ENCODE measurements at regions not wholly inside any gene's neighbourhood (a gene's known extent, or its start where the extent isn't known, plus 50 kb on each side); places are given as distances from the start of the nearest gene placed in this dataset.

GRCh38 chr1:238811211-238811879 lies 575.0 kb upstream of the CHRM3 start:
- DNase-seq (ENCODE audit: extremely low spot score): no peak

GRCh38 chr1:238790882-238791281 lies 595.5 kb upstream of the CHRM3 start:
- no peak for DNase-seq (ENCODE audit: extremely low spot score)
- TF ChIP-seq CTCF (IDR thresholded peaks at IDR 0.05; ENCODE audit: control extremely low read depth, extremely low read depth, low read depth, missing control alignments): no peak
- POLR2A ChIA-PET: no interaction called here
- CTCF ChIA-PET: no interaction called here

More at GRCh38 chr1:238811211-238811879, 575.0 kb upstream of the CHRM3 start:
- no peak for TF ChIP-seq CTCF (IDR thresholded peaks at IDR 0.05; ENCODE audit: control extremely low read depth, extremely low read depth, low read depth, missing control alignments)
- ChIA-PET CTCF (interaction anchor here (1.1 to 1.4 kb wide), 3 partner anchors 12 to 35 kb away, joined by 3 to 4 read pairs (median 3); no protein-coding TSS in a partner anchor), POLR2A (no interaction called here)

GRCh38 chr1:238789916-238790667 lies 596.3 kb upstream of the CHRM3 start:
- ChIA-PET CTCF (no interaction called here), POLR2A (no interaction called here)
- DNase-seq (ENCODE audit: extremely low spot score): no peak
- no peak for TF ChIP-seq CTCF (IDR thresholded peaks at IDR 0.05; ENCODE audit: control extremely low read depth, extremely low read depth, low read depth, missing control alignments)

GRCh38 chr1:238787471-238787870 lies 598.9 kb upstream of the CHRM3 start:
- TF ChIP-seq CTCF (IDR thresholded peaks at IDR 0.05; ENCODE audit: control extremely low read depth, extremely low read depth, low read depth, missing control alignments): no peak
- DNase-seq (ENCODE audit: extremely low spot score): no peak
- POLR2A ChIA-PET: no interaction called here
- CTCF ChIA-PET: no interaction called here

- CTCF ChIA-PET: no interaction called here
- no peak for TF ChIP-seq CTCF (IDR thresholded peaks at IDR 0.05; ENCODE audit: control extremely low read depth, extremely low read depth, low read depth, missing control alignments)
- no peak for DNase-seq (ENCODE audit: extremely low spot score)
- POLR2A ChIA-PET: no interaction called here
These were observed 602.7 kb upstream of the CHRM3 start for GRCh38 chr1:238783633-238784032.

GRCh38 chr1:238779716-238780115 lies 606.7 kb upstream of the CHRM3 start:
- CTCF ChIA-PET: no interaction called here
- no peak for DNase-seq (ENCODE audit: extremely low spot score)
- POLR2A ChIA-PET: no interaction called here
- no peak for TF ChIP-seq CTCF (IDR thresholded peaks at IDR 0.05; ENCODE audit: control extremely low read depth, extremely low read depth, low read depth, missing control alignments)
